Glomerular visceral epithelial cell (primary cell): ENCODE measurements at regions not wholly inside any gene's neighbourhood (a gene's known extent, or its start where the extent isn't known, plus 50 kb on each side); places are given as distances from the start of the nearest gene placed in this dataset.

Source experiments
- DNase-seq: peaks from one replicate; pipeline ENCODE4 v3.0.0-alpha.2; 2016; ENCODE audit errors: extremely low spot score

- no peak for DNase-seq
Observed at GRCh38 chr14:101351769-101352168, 209.5 kb upstream of the DIO3 start.

- DNase-seq, result no peak
Observed at GRCh38 chr14:101352567-101352966, 208.7 kb upstream of the DIO3 start.

GRCh38 chr14:101353422-101353821 is 207.9 kb upstream of the DIO3 start:
- no peak for DNase-seq

- DNase-seq, result no peak
Observed at GRCh38 chr14:101354726-101355125, 206.6 kb upstream of the DIO3 start.

DNA sequence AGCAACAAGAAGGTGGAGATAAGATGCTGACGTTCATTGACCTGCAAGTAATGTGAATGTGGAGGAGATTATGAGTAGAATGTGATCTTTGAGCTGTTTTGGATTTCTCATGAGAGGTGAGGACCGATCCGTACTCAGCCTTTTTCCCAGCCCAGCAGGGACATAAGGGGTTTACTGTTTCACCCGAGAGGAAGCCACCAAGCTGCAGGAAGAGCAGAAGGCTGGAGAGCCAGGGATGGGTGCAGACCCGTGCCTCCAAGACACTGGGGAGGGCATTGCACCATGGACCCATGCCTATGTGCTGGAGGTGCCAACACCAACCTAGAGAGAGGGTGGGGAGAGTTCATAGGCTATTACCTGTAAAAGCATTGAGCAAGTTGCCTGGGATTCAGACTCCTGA is 206.0 kb upstream of the DIO3 start:
- no peak for DNase-seq

- no peak for DNase-seq
Observed at GRCh38 chr14:101357038-101357437, 204.3 kb upstream of the DIO3 start.

- no peak for DNase-seq
Observed at GRCh38 chr14:101357559-101358319, 203.6 kb upstream of the DIO3 start.

DNA sequence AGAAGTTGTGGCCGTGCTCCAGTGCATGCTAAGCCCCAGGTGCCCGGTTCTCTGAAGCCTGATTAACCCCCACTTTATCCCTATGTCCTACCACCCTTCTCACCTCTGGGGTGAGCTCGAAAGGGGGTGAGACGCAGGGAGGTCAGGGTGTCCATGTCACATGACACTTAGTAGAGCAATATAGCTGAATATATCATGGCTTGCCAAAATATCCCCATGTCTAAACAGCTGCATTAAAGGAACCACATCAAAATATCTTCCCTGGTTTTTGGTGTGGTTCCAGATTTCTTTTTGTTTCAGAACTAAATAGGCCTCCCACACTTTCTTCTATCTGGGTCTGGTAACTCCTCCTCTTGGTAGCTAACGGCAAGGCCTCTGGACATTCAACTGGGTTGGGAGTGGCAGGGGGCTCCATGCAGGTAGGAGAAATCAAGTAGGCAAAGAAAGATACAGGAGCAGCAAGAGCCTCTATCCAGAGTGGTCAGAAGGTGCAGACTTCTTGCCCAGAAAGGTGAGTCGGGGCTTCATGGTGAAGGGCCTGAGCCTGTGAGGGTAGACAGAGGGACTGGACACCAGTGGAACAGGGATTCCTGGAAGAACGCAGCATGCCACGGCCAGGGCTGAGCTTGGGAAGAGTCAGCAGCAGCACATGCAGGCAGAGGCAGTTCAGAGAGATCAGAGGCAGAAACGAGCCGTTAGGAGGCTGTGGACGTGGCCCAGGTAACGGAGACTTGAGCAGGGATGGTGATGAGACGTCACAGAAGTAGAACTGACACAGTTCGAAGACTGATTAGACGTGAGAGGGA is 202.8 kb upstream of the DIO3 start:
- DNase-seq, result no peak

DNA sequence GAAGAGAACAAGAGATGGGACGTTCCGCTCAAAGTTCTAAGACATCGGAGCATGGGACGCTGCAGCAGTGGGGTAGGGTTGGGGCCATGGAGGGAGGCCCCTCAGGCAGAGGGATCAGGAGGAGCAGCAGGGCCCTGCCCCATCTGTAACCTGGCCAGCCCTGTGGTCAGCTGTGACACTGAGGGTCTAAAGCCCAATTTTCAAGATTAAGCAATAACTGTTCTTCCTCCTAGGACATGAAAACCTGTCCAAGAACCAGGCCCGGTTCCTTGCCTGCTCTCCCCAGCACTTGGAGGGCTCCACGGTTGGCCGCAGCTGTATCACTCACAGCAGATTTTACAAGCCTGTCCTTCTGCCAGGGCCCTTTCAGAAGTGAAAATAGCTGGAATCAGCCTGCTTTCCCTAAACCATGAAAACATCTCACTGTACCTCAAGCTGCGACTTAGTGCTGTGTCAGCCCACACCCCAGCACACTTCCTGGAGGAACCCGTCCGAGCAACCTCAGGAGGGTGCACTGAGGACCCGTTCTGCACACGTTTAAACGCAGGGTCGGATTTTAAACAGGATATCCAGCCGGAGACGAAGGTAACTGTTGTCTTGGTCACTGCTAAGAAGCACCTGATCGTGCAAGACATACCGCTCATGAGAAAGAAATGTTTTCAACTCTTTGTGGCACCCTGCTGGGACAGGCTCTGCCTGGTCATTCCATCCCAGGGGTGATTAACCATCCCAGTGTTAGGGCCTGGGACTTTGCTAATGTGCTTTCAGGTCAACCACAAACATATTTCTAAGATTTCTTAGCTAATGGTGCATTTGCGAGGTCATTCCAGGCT is 201.9 kb upstream of the DIO3 start:
- DNase-seq, result no peak

DNA sequence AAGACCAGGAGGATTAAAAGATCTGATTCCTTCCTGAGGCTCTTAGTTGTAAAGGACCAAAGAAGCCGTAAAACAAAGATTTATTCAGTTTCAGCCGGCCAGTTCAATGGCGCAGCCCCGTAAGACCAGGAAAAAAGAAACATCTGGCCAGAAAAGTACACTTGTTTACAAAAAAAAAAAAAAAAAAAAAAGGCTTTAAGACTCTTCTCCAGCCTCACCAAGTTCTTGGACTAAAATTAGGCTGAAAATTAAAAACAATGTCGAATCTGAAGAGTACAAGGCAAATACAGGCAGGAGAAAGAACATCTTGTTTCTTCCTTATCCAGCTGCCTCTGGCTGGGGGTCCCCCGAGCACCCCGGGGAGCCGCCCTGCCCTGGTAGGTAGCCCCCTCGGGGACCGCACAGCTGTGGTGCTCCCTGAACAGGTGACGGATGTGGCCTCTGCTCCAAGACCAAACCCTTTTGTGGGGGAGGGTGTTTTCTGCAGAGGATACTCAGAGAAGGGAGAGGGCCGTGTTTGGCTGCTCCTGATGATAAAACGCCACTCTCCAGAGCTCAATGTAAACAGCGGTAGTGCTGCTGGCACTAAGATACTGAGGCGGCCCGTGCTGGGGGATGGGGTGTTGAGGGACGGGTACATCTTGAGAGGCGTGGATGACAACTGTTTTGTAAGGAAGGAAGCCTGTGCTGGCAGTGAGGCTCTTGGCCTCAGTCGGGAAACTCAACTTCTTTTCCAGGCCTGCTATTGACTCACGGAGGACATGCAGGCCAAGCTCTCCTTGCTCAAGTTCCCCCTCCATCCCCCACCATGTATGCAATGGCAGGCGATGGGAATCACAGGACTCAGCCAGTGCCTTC is 201.0 kb upstream of the DIO3 start:
- DNase-seq, result no peak

- DNase-seq, result no peak
Observed at GRCh38 chr14:101361044-101361443, 200.3 kb upstream of the DIO3 start.

DNA sequence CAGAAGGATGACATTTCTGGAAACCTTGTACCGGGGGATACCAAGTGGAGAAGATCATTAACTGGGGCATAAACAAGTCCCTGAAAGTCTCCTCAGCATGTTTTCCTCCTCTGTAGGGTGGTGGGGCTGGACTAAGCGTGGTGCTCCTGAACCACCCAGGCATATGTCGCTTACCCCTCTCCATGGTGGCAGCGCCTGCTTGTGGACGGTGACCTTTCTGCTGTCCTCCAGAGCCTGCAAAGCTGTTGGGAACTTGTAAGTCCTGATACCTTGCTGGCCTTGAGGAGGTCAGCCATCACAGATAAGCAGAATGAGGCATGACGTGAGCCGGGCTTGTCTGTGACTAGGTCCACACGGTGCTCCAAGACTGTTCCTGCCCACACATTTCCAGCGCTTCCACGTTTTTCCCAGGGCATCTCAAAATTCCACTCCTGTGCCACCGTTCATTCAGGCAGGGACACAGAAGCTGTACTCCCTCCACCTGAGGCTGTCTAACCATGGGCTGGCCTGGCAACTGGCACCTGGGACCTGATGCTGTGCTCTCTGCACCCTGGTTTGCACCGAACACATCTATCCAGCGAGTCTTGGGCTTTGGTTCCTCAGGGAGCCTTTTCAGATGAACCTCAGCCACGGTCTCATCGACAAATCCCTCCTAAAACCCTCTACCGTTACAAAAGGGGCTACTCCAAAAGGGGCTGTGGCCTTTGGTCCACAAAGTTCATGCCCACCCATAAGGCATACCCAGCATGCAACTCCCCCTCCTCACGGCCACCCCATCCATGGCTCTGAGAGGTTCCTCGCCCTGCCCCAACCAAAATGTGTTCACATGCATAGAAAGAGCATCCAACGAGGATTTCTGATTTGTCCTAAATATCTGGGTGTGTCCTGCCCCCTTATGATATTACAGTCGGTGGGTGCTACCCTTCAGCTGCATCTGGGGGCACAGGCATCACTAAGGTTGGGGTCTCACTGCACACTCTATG is 199.6 kb upstream of the DIO3 start:
- DNase-seq, result no peak

GRCh38 chr14:101362529-101363260 is 198.6 kb upstream of the DIO3 start:
- no peak for DNase-seq

DNA sequence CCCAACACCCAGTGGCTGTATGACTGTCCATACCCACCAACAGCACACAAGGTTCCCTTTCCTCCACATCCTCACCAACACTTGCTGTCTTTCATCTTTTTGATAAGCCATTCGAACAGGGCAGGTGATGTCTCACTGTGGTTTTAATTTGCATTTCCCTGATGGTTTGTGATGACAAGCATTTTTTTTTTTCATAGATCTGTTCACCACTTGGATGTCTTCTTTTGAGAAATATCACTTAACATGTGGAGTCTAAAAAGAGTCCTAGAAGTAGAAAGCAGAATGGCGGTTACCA is 198.1 kb upstream of the DIO3 start:
- DNase-seq, result no peak

DNA sequence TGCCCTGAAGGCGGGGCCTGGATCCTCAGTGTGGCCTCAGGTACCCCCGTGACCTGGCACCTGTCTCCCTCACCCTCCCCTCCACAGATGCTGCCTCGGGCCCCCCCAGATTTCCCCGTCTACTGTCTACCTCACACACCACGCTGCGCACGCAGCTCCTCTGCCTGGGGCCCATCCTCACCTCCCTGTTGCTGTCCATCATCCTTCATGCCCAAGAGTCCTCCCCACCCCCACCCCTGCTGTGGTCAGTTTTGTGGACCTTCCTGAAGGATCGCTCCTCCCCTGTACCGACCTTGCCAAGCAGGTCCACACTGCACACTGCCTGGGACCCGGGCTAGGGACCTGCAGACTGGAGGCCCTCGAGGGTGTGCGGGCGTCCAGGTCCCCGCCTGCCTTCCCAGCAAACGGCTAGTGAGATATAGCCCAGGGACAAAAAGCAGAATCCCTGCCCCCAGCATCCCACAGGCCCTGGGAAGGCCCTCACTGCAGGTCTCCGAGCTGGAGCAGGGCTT is 197.4 kb upstream of the DIO3 start:
- no peak for DNase-seq

GRCh38 chr14:101364503-101365328 is 196.6 kb upstream of the DIO3 start:
- no peak for DNase-seq

DNA sequence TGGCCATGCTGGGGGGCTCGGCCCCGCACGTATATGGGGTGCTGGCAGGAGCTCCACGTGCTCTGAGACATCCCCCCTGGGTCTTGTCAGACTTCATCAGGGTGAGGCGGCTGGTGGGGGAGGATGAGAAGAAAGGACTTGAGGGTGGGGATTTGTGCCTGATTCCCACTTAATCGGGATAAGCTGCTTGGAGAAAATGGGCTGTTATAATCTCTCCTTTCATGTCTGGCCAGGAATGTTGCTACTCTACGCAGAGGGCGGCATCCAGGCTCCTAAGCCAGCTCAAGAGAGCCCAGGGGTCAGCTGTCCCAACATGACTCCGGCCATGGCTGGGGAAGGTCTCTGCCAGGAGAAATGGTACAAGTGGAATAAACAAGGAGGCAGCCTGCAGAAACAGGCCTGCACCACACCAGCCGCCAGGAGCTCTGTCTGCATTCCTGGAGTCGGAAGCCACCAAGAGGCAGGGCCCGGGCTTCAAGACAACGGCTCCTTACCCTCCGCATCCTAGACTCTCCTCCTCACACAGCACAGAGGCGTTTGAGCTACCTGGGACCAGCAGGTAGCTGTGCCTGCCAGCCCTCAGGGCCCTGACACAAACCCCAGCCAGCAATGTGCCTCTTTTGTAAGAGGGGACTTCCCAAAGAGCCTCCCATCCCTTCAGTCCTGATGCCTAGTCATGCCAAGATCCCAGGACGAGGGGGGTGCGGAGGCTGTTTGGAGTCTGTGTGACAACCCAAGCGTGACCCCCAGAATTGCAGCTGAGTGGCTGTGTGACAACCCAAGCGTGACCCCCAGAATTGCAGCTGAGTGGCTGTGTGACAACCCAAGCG is 195.8 kb upstream of the DIO3 start:
- DNase-seq, result no peak
